IMR-90 (cell line): ENCODE measurements at regions not wholly inside any gene's neighbourhood (a gene's known extent, or its start where the extent isn't known, plus 50 kb on each side); places are given as distances from the start of the nearest gene placed in this dataset.

Experiments
- ATAC-seq: fragments of 200-7000 bp; cut with Tn5 transposase; 2 replicates; pipeline ENCODE4 v1.9.1; 2020; ENCODE audit warnings: low read depth, mild to moderate bottlenecking, moderate library complexity
- BruUV-seq: library from RNA; stranded (reverse); fragments of 400-500 nt; replicated peaks from 2 replicates; lab custom pipeline; 2021; lab: Mats Ljungman, UMichigan
- CTCF ChIA-PET: fragments of 300-600 bp; formaldehyde crosslinking; extraction: SDS; loops from one replicate; lab custom pipeline; 2021; ENCODE audit warnings: antibody characterized with exemption; lab: Yijun Ruan, JAX
- POLR2A ChIA-PET: fragments of 300-600 bp; sonication (Branson Sonifier 250); formaldehyde crosslinking; loops from one replicate; lab custom pipeline; 2022; ENCODE audit warnings: antibody characterized with exemption; ENCODE audit not compliant: unreplicated experiment; lab: Charles Lee
- DNase-seq: peaks from one replicate; pipeline ENCODE4 v3.0.0; 2013
- H2AFZ ChIP-seq: replicated peaks from 2 replicates; pipeline ENCODE3; 2013; ENCODE audit warnings: low read length, mild to moderate bottlenecking; ENCODE audit not compliant: poor library complexity
- H2AK5ac ChIP-seq: 2 replicates; pipeline ENCODE4 v1.6.1; 2013; ENCODE audit warnings: low read depth, low read length, inconsistent platforms
- H2AK9ac ChIP-seq: replicated peaks from 2 replicates; pipeline ENCODE3; 2013; ENCODE audit warnings: mild to moderate bottlenecking, low read depth, low read length, moderate library complexity; ENCODE audit not compliant: poor library complexity
- H2BK120ac ChIP-seq: 2 replicates; pipeline ENCODE4 v1.6.1; 2013; ENCODE audit warnings: low read depth, low read length, inconsistent platforms
- H2BK15ac ChIP-seq: 3 replicates; pipeline ENCODE4 v1.6.1; 2013; ENCODE audit warnings: low read depth, low read length, inconsistent platforms
- H2BK20ac ChIP-seq: 2 replicates; pipeline ENCODE4 v1.6.1; 2013; ENCODE audit warnings: low read depth, mild to moderate bottlenecking, inconsistent platforms, low read length, moderate library complexity
- H2BK5ac ChIP-seq: 2 replicates; pipeline ENCODE4 v1.6.1; 2013; ENCODE audit warnings: mild to moderate bottlenecking, low read depth, low read length, inconsistent platforms; ENCODE audit not compliant: poor library complexity, severe bottlenecking
- H3K14ac ChIP-seq: replicated peaks from 2 replicates; pipeline ENCODE4 v1.6.1; 2013; ENCODE audit warnings: low read depth, low read length, inconsistent platforms
- H3K18ac ChIP-seq: 2 replicates; pipeline ENCODE4 v1.6.1; 2013; ENCODE audit warnings: low read depth, low read length, control low read depth
- H3K23ac ChIP-seq: 2 replicates; pipeline ENCODE4 v1.6.1; 2013; ENCODE audit warnings: low read depth, low read length, inconsistent platforms
- H3K27ac ChIP-seq: 2 replicates; pipeline ENCODE4 v1.5.1; 2013; ENCODE audit warnings: mild to moderate bottlenecking, control low read depth, low read length; ENCODE audit not compliant: insufficient read depth
- H3K27me3 ChIP-seq: 2 replicates; pipeline ENCODE4 v1.6.1; 2013; ENCODE audit warnings: low read length; ENCODE audit not compliant: control insufficient read depth, insufficient read depth
- H3K36me3 ChIP-seq: 2 replicates; pipeline ENCODE4 v1.6.1; 2013; ENCODE audit warnings: low read length, mixed read lengths; ENCODE audit not compliant: control insufficient read depth, insufficient read depth
- H3K4ac ChIP-seq: 2 replicates; pipeline ENCODE4 v1.6.1; 2013; ENCODE audit warnings: low read depth, low read length, inconsistent platforms
- H3K4me1 ChIP-seq: 2 replicates; pipeline ENCODE4 v1.6.1; 2013; ENCODE audit warnings: low read length, mixed read lengths; ENCODE audit not compliant: control insufficient read depth, insufficient read depth
- H3K4me2 ChIP-seq: 2 replicates; pipeline ENCODE4 v1.6.1; 2013; ENCODE audit warnings: low read depth, mild to moderate bottlenecking, control low read depth, low read length, moderate library complexity
- H3K4me3 ChIP-seq: 2 replicates; pipeline ENCODE4 v1.5.1; 2013; ENCODE audit warnings: low read depth, mild to moderate bottlenecking, control low read depth, low read length, moderate library complexity; ENCODE audit not compliant: insufficient read depth
- H3K56ac ChIP-seq: 2 replicates; pipeline ENCODE4 v1.6.1; 2013; ENCODE audit warnings: low read length, inconsistent platforms; ENCODE audit not compliant: insufficient read depth; ENCODE audit errors: extremely low read depth
- H3K79me1 ChIP-seq, 2 experiments: 2 replicates each; pipeline ENCODE4 v1.6.1; 2013; ENCODE audit warnings: low read length in 2 of 2, inconsistent platforms in 1 of 2, low read depth in 1 of 2
- H3K9ac ChIP-seq: 2 replicates; pipeline ENCODE4 v1.6.1; 2013; ENCODE audit warnings: low read depth, low read length, control low read depth
- H3K9me1 ChIP-seq: 2 replicates; pipeline ENCODE4 v1.6.1; 2013; ENCODE audit warnings: low read length, inconsistent platforms; ENCODE audit not compliant: insufficient read depth
- H3K9me3 ChIP-seq: 2 replicates; pipeline ENCODE4 v1.6.1; 2013; ENCODE audit warnings: low read length; ENCODE audit not compliant: control insufficient read depth, insufficient read depth
- H4K20me1 ChIP-seq: 2 replicates; pipeline ENCODE4 v1.6.1; 2013; ENCODE audit warnings: low read length, inconsistent platforms; ENCODE audit not compliant: insufficient read depth
- H4K5ac ChIP-seq: 2 replicates; pipeline ENCODE4 v1.6.1; 2013; ENCODE audit warnings: mild to moderate bottlenecking, low read depth, low read length, control low read depth
- H4K8ac ChIP-seq, 2 experiments: 2 replicates each; pipeline ENCODE4 v1.6.1; 2013; ENCODE audit warnings: low read depth in 2 of 2, low read length in 2 of 2, control low read depth in 1 of 2, inconsistent platforms in 1 of 2
- H4K91ac ChIP-seq: 2 replicates; pipeline ENCODE4 v1.6.1; 2013; ENCODE audit warnings: low read depth, low read length, inconsistent platforms; ENCODE audit not compliant: insufficient read depth
- CEBPB ChIP-seq: IDR thresholded peaks from 2 replicates; pipeline ENCODE4 v1.6.1; 2012; ENCODE audit warnings: low read depth, low read length, improper control_type of control experiment
- FOS ChIP-seq: fragments of 150-350 bp; IDR thresholded peaks from 2 replicates; pipeline ENCODE4 v1.6.1; 2016; ENCODE audit warnings: low read depth, low read length
- MAFK ChIP-seq: IDR thresholded peaks from 2 replicates; pipeline ENCODE4 v1.6.1; 2012; ENCODE audit warnings: low read depth, low read length, improper control_type of control experiment
- MXI1 ChIP-seq: IDR thresholded peaks from 2 replicates; pipeline ENCODE4 v1.6.1; 2012; ENCODE audit warnings: low read depth, mild to moderate bottlenecking, low read length, moderate library complexity, borderline replicate concordance
- NFE2L2 ChIP-seq: fragments of 150-350 bp; IDR thresholded peaks from 2 replicates; pipeline ENCODE4 v1.6.1; 2016; ENCODE audit warnings: low read depth, mild to moderate bottlenecking, low read length
- RAD21 ChIP-seq: IDR thresholded peaks from 2 replicates; pipeline ENCODE4 v1.6.1; 2012; ENCODE audit warnings: low read length, improper control_type of control experiment
- RCOR1 ChIP-seq: IDR thresholded peaks from 2 replicates; pipeline ENCODE4 v1.6.1; 2012; ENCODE audit warnings: mild to moderate bottlenecking, low read length, improper control_type of control experiment; ENCODE audit not compliant: insufficient replicate concordance
- RFX5 ChIP-seq: IDR thresholded peaks from 2 replicates; pipeline ENCODE4 v1.8.0; 2012; ENCODE audit warnings: low read depth, mild to moderate bottlenecking, low read length, moderate library complexity
- WGBS, 2 experiments: methylation state at CpG; one replicate each; pipeline versions ENCODE4 v1.1.5 to v1.1.7; 2013; ENCODE audit warnings: missing lambda C conversion rate in 2 of 2; ENCODE audit not compliant: insufficient read length in 1 of 2; ENCODE audit errors: extremely low coverage in 2 of 2; 5-methylcytosine and 5-hydroxymethylcytosine counted together
- dilution Hi-C: fragments of 300-500 bp; cut with HindIII; formaldehyde crosslinking; loops from one replicate; pipeline ENCODE4 v1.14.3; 2018; ENCODE audit warnings: low sequenced_read_pairs; ENCODE audit not compliant: unreplicated experiment
- in situ Hi-C: fragments of 300-500 bp; cut with MboI; formaldehyde crosslinking; loops from 3 replicates; pipeline ENCODE4 v1.14.3; 2019; ENCODE audit warnings: low sequenced_read_pairs, inconsistent platforms, mixed read lengths
- intact Hi-C: fragments of 100-400 bp; cut with micrococcal nuclease; formaldehyde crosslinking; loops from 2 replicates; pipeline ENCODE4 v1.10.0; 2022
- TF ChIP-seq, protein P1 (sequence below): fragments of 150-350 bp; IDR thresholded peaks from 2 replicates; pipeline ENCODE4 v1.6.1; 2017; ENCODE audit warnings: mild to moderate bottlenecking, antibody characterized with exemption, low read length, low read depth
- TF ChIP-seq, protein P2 (sequence below): fragments of 150-350 bp; IDR thresholded peaks from 2 replicates; pipeline ENCODE4 v1.6.1; 2016; ENCODE audit warnings: low read depth, mild to moderate bottlenecking, low read length, moderate library complexity, borderline replicate concordance

DNA sequence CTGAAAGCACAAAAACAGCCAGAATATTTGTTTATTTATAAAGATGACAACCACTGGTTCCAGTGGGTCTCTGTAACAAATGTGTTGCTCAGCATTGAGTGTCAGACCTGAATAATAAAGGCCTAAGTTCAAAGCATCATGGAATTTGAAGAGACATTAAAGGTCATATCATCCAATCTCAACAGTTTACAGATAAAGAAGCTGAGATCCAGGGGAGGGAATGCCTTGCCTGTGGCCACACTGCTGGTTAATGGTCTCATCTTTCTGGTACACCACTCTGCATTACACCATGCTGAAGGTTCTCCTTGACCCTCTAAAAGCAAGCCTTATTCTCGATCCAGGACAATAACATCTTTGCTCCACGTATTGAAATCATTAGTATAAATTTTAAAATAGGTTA lies 446.5 kb upstream of the ACVR2A start:
- no CpG with 5 or more reads among the region's 2 CpGs for WGBS, 2 experiments
- no peak overlapping the region for H3K27ac ChIP-seq
- no peak overlapping the region for H2BK20ac ChIP-seq
- intact Hi-C loops, result no loop called here
- ATAC-seq (no peak), DNase-seq (no peak)
- H3K79me1 ChIP-seq, result no peaks in the 10 kb centered on the region
- dilution Hi-C loops, result no loop called here
- H3K18ac ChIP-seq, result no peak overlapping the region
- no TSS peak for BruUV-seq
- no peak overlapping the region for H2AFZ ChIP-seq
- H2AK9ac ChIP-seq, result no peak overlapping the region
- H2AK5ac ChIP-seq, result no peak overlapping the region
- no peaks in the 10 kb centered on the region for H3K9me1 ChIP-seq
- no peaks in the 10 kb centered on the region for H3K4me1 ChIP-seq
- H4K5ac ChIP-seq, result no peak overlapping the region
- no peak overlapping the region for H2BK15ac ChIP-seq
- TF ChIP-seq FOS, result no peak
- no peak for TF ChIP-seq MAFK
- TF ChIP-seq, protein P1, sequence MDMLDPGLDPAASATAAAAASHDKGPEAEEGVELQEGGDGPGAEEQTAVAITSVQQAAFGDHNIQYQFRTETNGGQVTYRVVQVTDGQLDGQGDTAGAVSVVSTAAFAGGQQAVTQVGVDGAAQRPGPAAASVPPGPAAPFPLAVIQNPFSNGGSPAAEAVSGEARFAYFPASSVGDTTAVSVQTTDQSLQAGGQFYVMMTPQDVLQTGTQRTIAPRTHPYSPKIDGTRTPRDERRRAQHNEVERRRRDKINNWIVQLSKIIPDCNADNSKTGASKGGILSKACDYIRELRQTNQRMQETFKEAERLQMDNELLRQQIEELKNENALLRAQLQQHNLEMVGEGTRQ, result no peak
- no peak for TF ChIP-seq NFE2L2
- no peak for TF ChIP-seq CEBPB
- TF ChIP-seq RAD21, result no peak
- TF ChIP-seq RFX5, result no peak
- TF ChIP-seq, protein P2, sequence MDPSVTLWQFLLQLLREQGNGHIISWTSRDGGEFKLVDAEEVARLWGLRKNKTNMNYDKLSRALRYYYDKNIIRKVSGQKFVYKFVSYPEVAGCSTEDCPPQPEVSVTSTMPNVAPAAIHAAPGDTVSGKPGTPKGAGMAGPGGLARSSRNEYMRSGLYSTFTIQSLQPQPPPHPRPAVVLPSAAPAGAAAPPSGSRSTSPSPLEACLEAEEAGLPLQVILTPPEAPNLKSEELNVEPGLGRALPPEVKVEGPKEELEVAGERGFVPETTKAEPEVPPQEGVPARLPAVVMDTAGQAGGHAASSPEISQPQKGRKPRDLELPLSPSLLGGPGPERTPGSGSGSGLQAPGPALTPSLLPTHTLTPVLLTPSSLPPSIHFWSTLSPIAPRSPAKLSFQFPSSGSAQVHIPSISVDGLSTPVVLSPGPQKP, result no peak
- TF ChIP-seq RCOR1, result no peak
- no peak for TF ChIP-seq MXI1
- no peaks in the 10 kb centered on the region for H3K27me3 ChIP-seq
- no peaks in the 10 kb centered on the region for H3K9me3 ChIP-seq
- H4K8ac ChIP-seq, result no peak overlapping the region
- no peaks in the 10 kb centered on the region for H3K36me3 ChIP-seq
- H3K56ac ChIP-seq, result no peak overlapping the region
- in situ Hi-C loops, result no loop called here
- no peak overlapping the region for H3K23ac ChIP-seq
- CTCF ChIA-PET, result no interaction called here
- no peak overlapping the region for H3K4me2 ChIP-seq
- no peak overlapping the region for H4K91ac ChIP-seq
- H4K20me1 ChIP-seq, result no peaks in the 10 kb centered on the region
- no peak overlapping the region for H3K4ac ChIP-seq
- no peak overlapping the region for H3K9ac ChIP-seq
- no peak overlapping the region for H2BK5ac ChIP-seq
- no peak overlapping the region for H2BK120ac ChIP-seq
- H3K14ac ChIP-seq, result no peak overlapping the region
- POLR2A ChIA-PET, result no interaction called here
- no peak overlapping the region for H3K4me3 ChIP-seq
